Cardiac muscle cell (in vitro differentiated cells and primary cell): ENCODE measurements at regions not wholly inside any gene's neighbourhood (a gene's known extent, or its start where the extent isn't known, plus 50 kb on each side); places are given as distances from the start of the nearest gene placed in this dataset.
"Not testable (repeated sequence)": the region's sequence is repeated elsewhere in the genome, so short reads cannot be mapped to it uniquely, and the experiment has no call there.

ENCODE experiments used
- DNase-seq, 2 donors: peaks; one replicate each; pipeline versions ENCODE4 v3.0.0 to v3.0.0-alpha.2; 2010 to 2017; ENCODE audit warnings: low read depth in 1 of 2, low spot score in 1 of 2
- H3K27ac ChIP-seq: fragments of 200-600 bp; sonication (generic); 2 replicates; pipeline ENCODE4 v1.5.1; 2016
- H3K27me3 ChIP-seq: fragments of 200-600 bp; sonication (generic); 2 replicates; pipeline ENCODE4 v1.6.0; 2016; ENCODE audit warnings: control low read depth
- H3K36me3 ChIP-seq: fragments of 200-600 bp; sonication (generic); 2 replicates; pipeline ENCODE4 v1.5.1; 2016; ENCODE audit warnings: control low read depth
- H3K4me1 ChIP-seq: fragments of 200-600 bp; sonication (generic); 2 replicates; pipeline ENCODE4 v1.8.1; 2017; ENCODE audit warnings: low read depth, mild to moderate bottlenecking, mixed run types
- H3K4me3 ChIP-seq: fragments of 200-600 bp; sonication (generic); 2 replicates; pipeline ENCODE4 v1.5.1; 2016; ENCODE audit warnings: mild to moderate bottlenecking
- H3K9me3 ChIP-seq: fragments of 200-600 bp; sonication (generic); 2 replicates; pipeline ENCODE4 v1.5.1; 2017; ENCODE audit warnings: low read depth, mild to moderate bottlenecking, control low read depth
- CTCF ChIP-seq: IDR thresholded peaks from 2 replicates; pipeline ENCODE4 v1.5.1; 2012; ENCODE audit warnings: low read depth, mild to moderate bottlenecking, low read length

GRCh38 chr2:54052825-54053718 lies 62.3 kb upstream of the ACYP2 start:
- H3K36me3 ChIP-seq: no peaks in the 10 kb centered on the region
- H3K9me3 ChIP-seq: no peaks in the 10 kb centered on the region
- no peak for DNase-seq
- no peak overlapping the region for H3K4me3 ChIP-seq
- peaks cover 6% of the 10 kb centered on the region for H3K4me1 ChIP-seq
- H3K27ac ChIP-seq: no peak overlapping the region
- peak; percentile 34 for TF ChIP-seq CTCF
- H3K27me3 ChIP-seq: no peaks in the 10 kb centered on the region

GRCh38 chr2:54050445-54050844 lies 65.0 kb upstream of the ACYP2 start:
- no peak overlapping the region for H3K27ac ChIP-seq
- DNase-seq: no peak
- TF ChIP-seq CTCF: no peak
- no peaks in the 10 kb centered on the region for H3K9me3 ChIP-seq
- H3K27me3 ChIP-seq: no peaks in the 10 kb centered on the region
- H3K4me1 ChIP-seq: peaks cover 6% of the 10 kb centered on the region
- H3K4me3 ChIP-seq: no peak overlapping the region
- H3K36me3 ChIP-seq: no peaks in the 10 kb centered on the region

- no peak overlapping the region for H3K27ac ChIP-seq
- no peaks in the 10 kb centered on the region for H3K27me3 ChIP-seq
- no peak for TF ChIP-seq CTCF
- H3K36me3 ChIP-seq: no peaks in the 10 kb centered on the region
- peaks cover 6% of the 10 kb centered on the region for H3K4me1 ChIP-seq
- no peak for DNase-seq
- H3K9me3 ChIP-seq: no peaks in the 10 kb centered on the region
- H3K4me3 ChIP-seq: no peak overlapping the region
Measured at GRCh38 chr2:54049365-54049764, 66.0 kb upstream of the ACYP2 start.

- H3K9me3 ChIP-seq, H3K36me3 ChIP-seq, H3K27ac ChIP-seq, DNase-seq, H3K4me3 ChIP-seq, H3K27me3 ChIP-seq, H3K4me1 ChIP-seq: not testable (repeated sequence)
Measured at GRCh38 chr2:54048896-54049295, 66.5 kb upstream of the ACYP2 start.

GRCh38 chr2:54048117-54048785 lies 67.2 kb upstream of the ACYP2 start:
- TF ChIP-seq CTCF: no peak

GRCh38 chr2:54047658-54048057 lies 67.8 kb upstream of the ACYP2 start:
- Histone ChIP-seq H3K4me1 (peaks cover 6% of the 10 kb centered on the region), H3K4me3 (no peak overlapping the region), H3K27ac (no peak overlapping the region), H3K9me3 (no peaks in the 10 kb centered on the region), H3K36me3 (no peaks in the 10 kb centered on the region), H3K27me3 (no peaks in the 10 kb centered on the region)
- peak in 1 of 2 donors; percentile 54 for DNase-seq
- no peak for TF ChIP-seq CTCF

More at GRCh38 chr2:54048117-54048785, 67.2 kb upstream of the ACYP2 start:
- DNase-seq: no peak
- no peak overlapping the region for H3K4me3 ChIP-seq
- no peaks in the 10 kb centered on the region for H3K27me3 ChIP-seq
- no peak overlapping the region for H3K27ac ChIP-seq
- H3K36me3 ChIP-seq: no peaks in the 10 kb centered on the region
- no peaks in the 10 kb centered on the region for H3K9me3 ChIP-seq
- peaks cover 6% of the 10 kb centered on the region for H3K4me1 ChIP-seq
